Hepatocyte (in vitro differentiated cells): ENCODE measurements at regions not wholly inside any gene's neighbourhood (a gene's known extent, or its start where the extent isn't known, plus 50 kb on each side); places are given as distances from the start of the nearest gene placed in this dataset.

ENCODE experiments used
- CTCF ChIP-seq: fragments of 200-600 bp; sonication (generic); IDR thresholded peaks from 2 replicates; pipeline ENCODE4 v1.5.1; 2016; ENCODE audit warnings: antibody characterized with exemption, mild to moderate bottlenecking; ENCODE audit not compliant: poor library complexity
- EZH2phosphoT487 ChIP-seq: fragments of 200-600 bp; sonication (generic); IDR thresholded peaks from one replicate; pipeline ENCODE4 v1.6.1; 2018; ENCODE audit warnings: antibody characterized with exemption, mild to moderate bottlenecking, low read depth, moderate library complexity; ENCODE audit not compliant: unreplicated experiment, severe bottlenecking

GRCh38 chr21:15409031-15409430 lies 320.8 kb upstream of the USP25 start:
- no peak for TF ChIP-seq CTCF
- TF ChIP-seq EZH2phosphoT487, result no peak
